ENCODE measurements at regions not wholly inside any gene's neighbourhood (a gene's known extent, or its start where the extent isn't known, plus 50 kb on each side); places are given as distances from the start of the nearest gene placed in this dataset.
"Not testable (repeated sequence)": the region's sequence is repeated elsewhere in the genome, so short reads cannot be mapped to it uniquely, and the experiment has no call there.

GRCh38 chr7:55702831-55703230 is 130.5 kb upstream of the VOPP1 start:
- not testable (repeated sequence) for DNase-seq

GRCh38 chr7:55699450-55699842 is 127.1 kb upstream of the VOPP1 start:
- not testable (repeated sequence) for DNase-seq

- DNase-seq, result peak in 1 of 5 donors; percentile 38
Measured at GRCh38 chr7:55698607-55699449, 126.5 kb upstream of the VOPP1 start.

- not testable (repeated sequence) for DNase-seq
Measured at GRCh38 chr7:55695893-55696701, 123.8 kb upstream of the VOPP1 start.

- not testable (repeated sequence) for DNase-seq
Measured at GRCh38 chr7:55694484-55694883, 122.2 kb upstream of the VOPP1 start.

GRCh38 chr7:55688684-55689681 is 116.7 kb upstream of the VOPP1 start:
- not testable (repeated sequence) for DNase-seq

GRCh38 chr7:55688261-55688660 is 116.0 kb upstream of the VOPP1 start:
- not testable (repeated sequence) for DNase-seq

- DNase-seq, result not testable (repeated sequence)
Measured at GRCh38 chr7:55687252-55687651, 115.0 kb upstream of the VOPP1 start.

GRCh38 chr7:55686771-55687170 is 114.5 kb upstream of the VOPP1 start:
- not testable (repeated sequence) for DNase-seq

GRCh38 chr7:55683501-55683900 is 111.2 kb upstream of the VOPP1 start:
- not testable (repeated sequence) for DNase-seq

- not testable (repeated sequence) for DNase-seq
Measured at GRCh38 chr7:55675589-55675988, 103.3 kb upstream of the VOPP1 start.

GRCh38 chr7:55673525-55673924 is 101.2 kb upstream of the VOPP1 start:
- DNase-seq, result not testable (repeated sequence)

- DNase-seq, result not testable (repeated sequence)
Measured at GRCh38 chr7:55672084-55672483, 99.8 kb upstream of the VOPP1 start.

GRCh38 chr7:55657654-55658053 is 85.4 kb upstream of the VOPP1 start:
- DNase-seq, result no peak

GRCh38 chr7:55651057-55651456 is 78.8 kb upstream of the VOPP1 start:
- no peak for DNase-seq

- no peak for DNase-seq
Measured at GRCh38 chr7:55649238-55649637, 76.9 kb upstream of the VOPP1 start.

- DNase-seq, result no peak
Measured at GRCh38 chr7:55644567-55644966, 72.3 kb upstream of the VOPP1 start.

- DNase-seq, result no peak
Measured at GRCh38 chr7:55642266-55642665, 70.0 kb upstream of the VOPP1 start.

GRCh38 chr7:55641811-55642210 is 69.5 kb upstream of the VOPP1 start:
- peak in 1 of 5 donors; percentile 73 for DNase-seq

- DNase-seq, result peak in 2 of 5 donors; percentile 30 to 67
Measured at GRCh38 chr7:55641273-55641691, 69.0 kb upstream of the VOPP1 start.

- no peak for DNase-seq
Measured at GRCh38 chr7:55639640-55640039, 67.3 kb upstream of the VOPP1 start.

GRCh38 chr7:55629051-55629677 is 56.9 kb upstream of the VOPP1 start:
- no peak for DNase-seq
